H9 (cell line): ENCODE measurements at regions not wholly inside any gene's neighbourhood (a gene's known extent, or its start where the extent isn't known, plus 50 kb on each side); places are given as distances from the start of the nearest gene placed in this dataset.

Experiments
- DNase-seq: peaks from one replicate; pipeline ENCODE4 v3.0.0-alpha.2; 2017
- H2AFZ ChIP-seq: one replicate; pipeline ENCODE4 v1.6.1; 2013; ENCODE audit warnings: mild to moderate bottlenecking, low read length, control low read depth, moderate library complexity
- H2AK5ac ChIP-seq: 2 replicates; pipeline ENCODE4 v1.6.1; 2013; ENCODE audit warnings: low read length, control low read depth, mixed read lengths; ENCODE audit not compliant: insufficient read length
- H2BK120ac ChIP-seq: one replicate; pipeline ENCODE4 v1.6.1; 2013; ENCODE audit warnings: low read depth, mild to moderate bottlenecking, low read length, control low read depth, inconsistent platforms; ENCODE audit not compliant: poor library complexity, severe bottlenecking
- H2BK12ac ChIP-seq: 2 replicates; pipeline ENCODE4 v1.6.1; 2013; ENCODE audit warnings: low read length, control low read depth, mixed read lengths, low read depth; ENCODE audit not compliant: insufficient read length
- H2BK15ac ChIP-seq: 2 replicates; pipeline ENCODE4 v1.6.1; 2013; ENCODE audit warnings: low read depth, low read length, control low read depth
- H2BK20ac ChIP-seq: one replicate; pipeline ENCODE4 v1.6.1; 2013; ENCODE audit warnings: low read depth, mild to moderate bottlenecking, low read length, control low read depth, inconsistent platforms; ENCODE audit not compliant: poor library complexity, severe bottlenecking
- H2BK5ac ChIP-seq: 2 replicates; pipeline ENCODE4 v1.6.1; 2013; ENCODE audit warnings: low read length, control low read depth, mixed read lengths; ENCODE audit not compliant: insufficient read length
- H3K14ac ChIP-seq: 2 replicates; pipeline ENCODE4 v1.6.1; 2013; ENCODE audit warnings: low read length, control low read depth; ENCODE audit not compliant: insufficient read depth
- H3K18ac ChIP-seq: 2 replicates; pipeline ENCODE4 v1.6.1; 2013; ENCODE audit warnings: low read depth, mild to moderate bottlenecking, mixed read lengths, low read length, control low read depth; ENCODE audit not compliant: insufficient read length
- H3K23ac ChIP-seq: 2 replicates; pipeline ENCODE4 v1.6.1; 2013; ENCODE audit warnings: low read length, control low read depth, mixed read lengths, low read depth; ENCODE audit not compliant: insufficient read length
- H3K23me2 ChIP-seq: 2 replicates; pipeline ENCODE4 v1.6.1; 2013; ENCODE audit warnings: low read depth, mild to moderate bottlenecking, mixed read lengths, low read length, control low read depth; ENCODE audit not compliant: insufficient read length, poor library complexity, severe bottlenecking
- H3K27ac ChIP-seq: 2 replicates; pipeline ENCODE4 v1.5.1; 2013; ENCODE audit warnings: low read length, control low read depth, mixed read lengths, low read depth; ENCODE audit not compliant: insufficient read length
- H3K27me3 ChIP-seq: 2 replicates; pipeline ENCODE4 v1.6.1; 2013; ENCODE audit warnings: low read length, control low read depth, inconsistent platforms; ENCODE audit not compliant: insufficient read depth
- H3K4ac ChIP-seq: 2 replicates; pipeline ENCODE4 v1.6.1; 2013; ENCODE audit warnings: low read depth, mild to moderate bottlenecking, control low read depth, inconsistent platforms, low read length, moderate library complexity
- H3K4me1 ChIP-seq: 2 replicates; pipeline ENCODE4 v1.6.1; 2013; ENCODE audit warnings: low read length, control low read depth, inconsistent platforms; ENCODE audit not compliant: insufficient read depth
- H3K4me2 ChIP-seq: 2 replicates; pipeline ENCODE4 v1.6.1; 2013; ENCODE audit warnings: low read length, control low read depth, mixed read lengths; ENCODE audit not compliant: insufficient read length, insufficient read depth
- H3K56ac ChIP-seq: 2 replicates; pipeline ENCODE4 v1.6.1; 2013; ENCODE audit warnings: low read depth, mild to moderate bottlenecking, mixed read lengths, low read length, control low read depth; ENCODE audit not compliant: insufficient read length
- H3K79me1 ChIP-seq: 2 replicates; pipeline ENCODE4 v1.6.1; 2013; ENCODE audit warnings: low read depth, mild to moderate bottlenecking, moderate library complexity, low read length, control low read depth, inconsistent platforms; ENCODE audit not compliant: insufficient read depth, poor library complexity, severe bottlenecking
- H3K79me2 ChIP-seq: 2 replicates; pipeline ENCODE4 v1.6.1; 2013; ENCODE audit warnings: low read length, control low read depth, inconsistent platforms; ENCODE audit not compliant: insufficient read depth
- H3K9ac ChIP-seq: 2 replicates; pipeline ENCODE4 v1.6.1; 2013; ENCODE audit warnings: low read length, control low read depth, mixed read lengths; ENCODE audit not compliant: insufficient read length; ENCODE audit errors: extremely low read depth
- H3K9me3 ChIP-seq: one replicate; pipeline ENCODE4 v1.6.1; 2013; ENCODE audit warnings: low read depth, low read length, inconsistent platforms; ENCODE audit not compliant: control insufficient read depth
- H3T11ph ChIP-seq: one replicate; pipeline ENCODE4 v1.6.1; 2013; ENCODE audit warnings: mild to moderate bottlenecking, low read length, control low read depth, inconsistent platforms
- H4K20me1 ChIP-seq: one replicate; pipeline ENCODE4 v1.6.1; 2013; ENCODE audit not compliant: control insufficient read depth, insufficient read length, insufficient read depth
- H4K5ac ChIP-seq: 2 replicates; pipeline ENCODE4 v1.6.1; 2013; ENCODE audit warnings: low read depth, mild to moderate bottlenecking, mixed read lengths, low read length, control low read depth; ENCODE audit not compliant: insufficient read length
- H4K8ac ChIP-seq: replicated peaks from 2 replicates; pipeline ENCODE4 v1.6.1; 2013; ENCODE audit warnings: low read length, control low read depth, mixed read lengths, low read depth; ENCODE audit not compliant: insufficient read length
- H4K91ac ChIP-seq: 2 replicates; pipeline ENCODE4 v1.6.1; 2013; ENCODE audit warnings: low read depth, mild to moderate bottlenecking, moderate library complexity, mixed read lengths, low read length, control low read depth; ENCODE audit not compliant: insufficient read length
- H3K27ac Mint-ChIP-seq, 3 experiments: 2 replicates in 2 of 3; 3 replicates in 1 of 3; pipeline ENCODE4 v1.8.0; 2020 to 2021; ENCODE audit warnings: mixed read lengths in 3 of 3, mild to moderate bottlenecking in 1 of 3, moderate library complexity in 1 of 3
- H3K27me3 Mint-ChIP-seq: 2 replicates; pipeline ENCODE4 v1.8.0; 2021; ENCODE audit warnings: low read depth, mild to moderate bottlenecking, moderate library complexity, mixed read lengths
- H3K36me3 Mint-ChIP-seq, 3 experiments: 2 replicates in 2 of 3; 3 replicates in 1 of 3; pipeline ENCODE4 v1.8.0; 2020 to 2021; ENCODE audit warnings: low read depth in 3 of 3, mixed read lengths in 3 of 3; ENCODE audit not compliant: insufficient read depth in 1 of 3
- H3K4me1 Mint-ChIP-seq, 2 experiments: 2 replicates each; pipeline ENCODE4 v1.8.0; 2020; ENCODE audit warnings: mixed read lengths in 2 of 2
- H3K4me3 Mint-ChIP-seq, 2 experiments: 2 replicates in 1 of 2; 3 replicates in 1 of 2; pipeline ENCODE4 v1.8.0; 2020 to 2021; ENCODE audit warnings: mild to moderate bottlenecking in 2 of 2, mixed read lengths in 2 of 2, moderate library complexity in 1 of 2
- H3K9me3 Mint-ChIP-seq, 2 experiments: 2 replicates in 1 of 2; 3 replicates in 1 of 2; pipeline ENCODE4 v1.8.0; 2020; ENCODE audit warnings: mild to moderate bottlenecking in 2 of 2, mixed read lengths in 2 of 2, moderate library complexity in 1 of 2
- WGBS: extraction: QIAGEN DNeasy Blood & Tissue Kit; methylation state at CpG from one replicate; pipeline ENCODE4 v1.1.7; 2013; ENCODE audit warnings: missing lambda C conversion rate, low lambda C conversion rate, mixed read lengths; ENCODE audit not compliant: insufficient read length; ENCODE audit errors: extremely low coverage; 5-methylcytosine and 5-hydroxymethylcytosine counted together
- TF ChIP-seq, protein P1 (sequence below): fragments of 200-600 bp; sonication (generic); conservative IDR thresholded peaks from 3 replicates; pipeline ENCODE4 v1.8.0; 2021; ENCODE audit warnings: antibody characterized with exemption, mild to moderate bottlenecking

DNA sequence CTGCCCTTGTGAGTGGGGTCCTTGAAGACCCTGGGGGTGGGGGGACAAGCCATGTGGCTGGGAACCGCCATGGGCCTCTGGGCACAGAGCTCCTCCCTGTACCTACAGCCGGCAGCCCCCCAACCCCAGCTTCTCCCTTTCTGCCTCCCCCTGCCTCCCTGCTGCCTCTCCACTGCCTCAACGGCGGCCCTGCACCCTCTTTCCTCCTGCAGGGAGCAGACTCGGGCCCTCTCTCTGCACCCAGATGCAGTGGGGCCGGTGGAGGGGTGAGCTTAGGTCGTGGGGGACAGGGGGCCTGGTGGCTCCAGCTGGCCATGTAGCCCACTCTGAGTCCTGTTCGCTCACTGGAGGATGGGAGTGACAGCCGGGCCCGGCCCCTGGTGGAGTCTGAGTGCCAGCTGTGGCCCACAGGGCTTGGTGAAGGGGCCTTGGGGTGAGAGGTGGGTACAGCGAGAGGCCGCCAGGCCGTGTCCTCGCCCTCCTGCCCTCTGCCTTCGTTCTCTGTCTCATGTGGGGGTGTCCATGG, 139.3 kb upstream of the COL5A1 start:
- no peak overlapping the region for H2BK20ac ChIP-seq
- no peaks in the 10 kb centered on the region for H3K79me2 ChIP-seq
- WGBS: no CpG with 5 or more reads among the region's 15 CpGs
- H4K5ac ChIP-seq: no peak overlapping the region
- H2BK120ac ChIP-seq: no peak overlapping the region
- H3K79me1 ChIP-seq: no peaks in the 10 kb centered on the region
- H3K4me3 Mint-ChIP-seq: no peak overlapping the region
- H3T11ph ChIP-seq: no peak overlapping the region
- no peak overlapping the region for H2AK5ac ChIP-seq
- no peaks in the 10 kb centered on the region for H4K20me1 ChIP-seq
- no peaks in the 10 kb centered on the region; the same call in 1 of the 2 replicates for H3K27me3 Mint-ChIP-seq
- DNase-seq: no peak
- H3K27ac Mint-ChIP-seq: no peak overlapping the region; a peak in 1 of 7 replicates
- no peak overlapping the region for H3K18ac ChIP-seq
- TF ChIP-seq, protein P1, sequence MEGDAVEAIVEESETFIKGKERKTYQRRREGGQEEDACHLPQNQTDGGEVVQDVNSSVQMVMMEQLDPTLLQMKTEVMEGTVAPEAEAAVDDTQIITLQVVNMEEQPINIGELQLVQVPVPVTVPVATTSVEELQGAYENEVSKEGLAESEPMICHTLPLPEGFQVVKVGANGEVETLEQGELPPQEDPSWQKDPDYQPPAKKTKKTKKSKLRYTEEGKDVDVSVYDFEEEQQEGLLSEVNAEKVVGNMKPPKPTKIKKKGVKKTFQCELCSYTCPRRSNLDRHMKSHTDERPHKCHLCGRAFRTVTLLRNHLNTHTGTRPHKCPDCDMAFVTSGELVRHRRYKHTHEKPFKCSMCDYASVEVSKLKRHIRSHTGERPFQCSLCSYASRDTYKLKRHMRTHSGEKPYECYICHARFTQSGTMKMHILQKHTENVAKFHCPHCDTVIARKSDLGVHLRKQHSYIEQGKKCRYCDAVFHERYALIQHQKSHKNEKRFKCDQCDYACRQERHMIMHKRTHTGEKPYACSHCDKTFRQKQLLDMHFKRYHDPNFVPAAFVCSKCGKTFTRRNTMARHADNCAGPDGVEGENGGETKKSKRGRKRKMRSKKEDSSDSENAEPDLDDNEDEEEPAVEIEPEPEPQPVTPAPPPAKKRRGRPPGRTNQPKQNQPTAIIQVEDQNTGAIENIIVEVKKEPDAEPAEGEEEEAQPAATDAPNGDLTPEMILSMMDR: no peak
- no peak overlapping the region for H2BK5ac ChIP-seq
- no peak overlapping the region for H4K91ac ChIP-seq
- H3K27me3 ChIP-seq: peaks cover 2% of the 10 kb centered on the region; the same call in 1 of the 2 replicates
- peaks cover 2% of the 10 kb centered on the region for H3K23me2 ChIP-seq
- no peaks in the 10 kb centered on the region for H3K9me3 ChIP-seq
- no peak overlapping the region for H4K8ac ChIP-seq
- no peak overlapping the region for H3K4ac ChIP-seq
- peaks cover 6 to 13% of the 10 kb centered on the region in 2 experiments; a peak in 3 of 5 replicates for H3K9me3 Mint-ChIP-seq
- H3K36me3 Mint-ChIP-seq: peaks cover 0 to 7% (median 0%) of the 10 kb centered on the region in 3 experiments; a peak in 1 of 7 replicates
- no peak overlapping the region for H3K27ac ChIP-seq
- H2BK12ac ChIP-seq: no peak overlapping the region
- no peak overlapping the region for H3K23ac ChIP-seq
- H2AFZ ChIP-seq: no peak overlapping the region
- H3K4me2 ChIP-seq: no peak overlapping the region
- H3K56ac ChIP-seq: no peak overlapping the region
- H3K14ac ChIP-seq: no peak overlapping the region; the same call in 1 of the 2 replicates
- no peak overlapping the region for H2BK15ac ChIP-seq
- no peaks in the 10 kb centered on the region for H3K4me1 Mint-ChIP-seq
- no peak overlapping the region for H3K9ac ChIP-seq
- no peaks in the 10 kb centered on the region for H3K4me1 ChIP-seq
